Stimulated activated CD4-positive, alpha-beta T cell treated with anti-CD3 and anti-CD28 coated beads, TNF-alpha, amount 100 ng/mL, for 24 hours (primary cell): ENCODE measurements at regions not wholly inside any gene's neighbourhood (a gene's known extent, or its start where the extent isn't known, plus 50 kb on each side); places are given as distances from the start of the nearest gene placed in this dataset.

Source experiments
- DNase-seq, 3 experiments: peaks; one replicate each; pipeline ENCODE4 v3.0.0-alpha.2; 2020; ENCODE audit warnings: low read depth in 3 of 3

DNA sequence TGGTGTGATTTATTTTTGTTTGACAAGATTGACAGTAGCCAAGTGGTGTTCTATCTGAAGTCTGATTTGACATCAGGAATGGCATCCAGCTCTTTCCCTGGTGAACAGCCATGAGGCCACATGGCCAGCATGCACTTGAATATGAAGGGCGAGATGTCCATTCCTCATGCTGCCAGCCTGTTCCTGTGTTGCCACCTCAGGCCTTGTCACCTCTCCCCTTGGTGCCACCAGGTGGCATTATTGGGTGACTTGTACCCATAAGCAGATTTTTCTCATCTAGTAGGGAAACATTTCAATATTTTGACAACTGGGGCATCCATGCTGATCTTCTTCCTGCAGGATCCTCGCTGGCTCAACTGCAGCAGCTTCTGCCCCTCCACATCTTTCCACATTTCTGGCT, 199.1 kb downstream of the ERMARD start:
- no peak for DNase-seq

DNA sequence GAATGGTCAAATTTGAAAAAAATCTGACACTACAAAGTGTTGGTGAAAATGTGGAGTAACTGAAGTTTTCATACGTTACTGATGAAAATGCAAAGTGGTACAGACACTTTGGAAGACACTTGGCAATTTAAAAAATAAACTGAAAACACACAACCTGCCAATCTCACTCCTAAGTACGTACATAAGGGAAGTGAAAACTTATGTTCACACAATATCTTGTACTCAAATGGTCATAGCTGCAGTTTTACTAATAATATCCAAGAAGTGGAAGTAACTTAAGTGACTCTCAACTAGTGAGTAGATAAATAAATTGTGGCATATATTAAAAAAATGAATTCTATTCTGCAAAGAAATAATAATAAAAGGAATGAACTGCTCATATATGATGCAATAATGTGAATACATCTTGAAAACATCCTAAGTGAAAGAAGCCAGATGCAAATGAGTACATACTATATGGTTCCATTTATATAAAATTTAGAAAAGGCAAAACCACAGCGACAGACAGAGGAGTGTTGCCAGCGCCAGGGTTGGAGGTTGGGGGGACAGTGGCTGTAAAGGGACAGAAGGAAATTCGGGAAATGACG, 198.2 kb downstream of the ERMARD start:
- DNase-seq: no peak

DNA sequence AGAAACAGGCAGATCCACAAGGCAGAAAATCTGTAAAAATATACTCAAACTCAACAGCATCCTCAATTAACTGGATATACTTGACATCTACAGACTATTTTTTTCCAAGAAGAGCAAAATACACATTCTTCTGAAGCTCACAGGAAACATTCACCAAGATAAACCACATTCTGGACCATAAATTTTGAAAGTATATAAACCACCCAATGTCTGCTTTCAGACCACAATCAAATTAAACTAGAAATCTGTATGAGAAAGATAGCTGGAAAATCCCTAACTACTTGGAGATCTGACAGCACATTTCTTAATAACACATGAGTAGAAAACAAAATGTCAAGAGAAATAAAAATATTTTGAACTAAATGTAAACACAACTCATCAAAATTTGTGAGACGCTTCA, 195.5 kb downstream of the ERMARD start:
- no peak for DNase-seq

DNA sequence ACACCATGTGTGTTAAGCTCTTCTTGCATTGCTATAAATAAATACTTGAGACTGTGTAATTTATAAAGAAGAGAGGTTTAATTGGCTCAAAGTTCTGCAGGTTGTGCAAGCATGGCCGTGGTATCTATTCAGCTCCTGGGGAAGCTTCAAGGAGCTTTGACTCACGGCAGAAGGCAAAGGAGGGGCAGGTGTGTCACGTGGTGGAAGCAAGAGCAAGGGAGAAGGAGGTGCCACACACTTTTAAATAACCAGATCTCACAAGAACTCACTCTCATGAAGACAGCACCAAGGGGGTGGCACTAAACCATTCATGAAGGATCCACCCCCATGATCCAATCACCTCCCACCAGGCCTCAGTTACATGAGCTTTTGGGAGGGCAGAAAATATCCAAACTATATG, 193.7 kb downstream of the ERMARD start:
- DNase-seq: no peak

DNA sequence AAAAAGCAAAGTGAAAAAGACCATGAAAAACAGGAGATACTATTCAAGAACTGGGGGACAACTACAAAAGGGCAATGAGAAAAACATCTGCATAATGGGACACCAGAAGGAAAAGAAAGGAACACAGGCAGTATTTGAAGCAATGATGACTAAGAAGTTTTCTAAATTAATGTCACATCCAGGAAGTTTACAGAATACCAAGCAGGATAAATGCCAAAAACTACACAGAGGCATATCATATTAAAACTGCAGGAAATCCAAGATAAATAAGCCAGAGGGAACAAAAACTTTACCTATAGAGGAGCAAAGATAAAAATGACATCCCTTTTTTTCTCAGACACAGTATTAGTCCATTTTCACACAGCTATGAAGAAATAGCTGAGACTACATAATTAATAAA, 193.0 kb downstream of the ERMARD start:
- DNase-seq: no peak

DNA sequence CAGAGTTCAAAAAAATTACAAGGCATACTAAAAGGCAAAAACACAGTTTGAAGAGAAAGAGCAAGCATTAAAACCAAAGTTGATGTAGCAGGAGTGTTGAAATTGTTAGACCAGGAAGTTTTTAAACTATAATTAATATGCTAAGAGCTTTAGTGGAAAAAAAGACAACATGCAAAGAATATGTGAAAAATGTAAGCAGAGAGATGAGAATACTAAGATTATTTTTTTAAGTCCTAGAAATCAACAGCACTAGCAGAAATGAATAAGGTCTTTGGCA, 192.6 kb downstream of the ERMARD start:
- no peak for DNase-seq

DNA sequence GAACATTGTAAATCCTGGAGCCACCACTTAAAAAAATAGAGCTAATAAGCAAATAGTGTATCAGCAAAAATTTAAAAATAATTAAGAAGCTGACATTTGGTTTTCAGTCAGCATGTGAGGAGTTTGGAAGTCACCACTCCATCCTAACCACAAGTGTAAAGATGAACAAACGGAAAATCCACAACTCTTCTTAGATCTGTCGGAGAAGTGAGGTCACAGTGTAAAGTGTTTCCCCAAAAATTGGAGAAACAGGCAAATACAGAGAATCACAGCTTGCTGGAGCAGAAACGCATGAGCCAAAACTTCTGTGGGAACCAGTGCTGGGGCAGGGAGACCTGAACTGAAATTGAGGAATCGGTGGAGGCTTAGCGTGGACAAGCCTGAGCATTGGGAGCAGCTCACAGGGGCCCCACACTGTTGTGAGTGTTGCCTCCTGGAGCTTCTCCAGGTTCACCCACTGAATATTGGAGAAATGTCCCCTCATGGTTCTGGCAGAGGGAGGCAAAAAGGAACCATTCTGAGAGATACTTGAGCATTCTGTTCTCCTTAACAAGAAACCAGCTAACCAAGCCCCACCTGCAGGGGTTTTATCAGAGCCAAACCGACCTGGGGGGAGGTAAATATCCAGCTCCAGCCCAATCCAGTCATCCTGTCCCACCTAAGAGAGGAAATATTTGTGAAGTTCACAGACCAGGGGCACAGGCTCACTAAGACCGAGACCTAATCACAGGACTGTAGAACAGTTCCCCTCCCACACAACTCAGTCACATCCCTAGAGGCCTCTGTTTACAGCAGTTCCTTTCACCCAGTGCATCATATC, 192.0 kb downstream of the ERMARD start:
- DNase-seq: no peak

DNA sequence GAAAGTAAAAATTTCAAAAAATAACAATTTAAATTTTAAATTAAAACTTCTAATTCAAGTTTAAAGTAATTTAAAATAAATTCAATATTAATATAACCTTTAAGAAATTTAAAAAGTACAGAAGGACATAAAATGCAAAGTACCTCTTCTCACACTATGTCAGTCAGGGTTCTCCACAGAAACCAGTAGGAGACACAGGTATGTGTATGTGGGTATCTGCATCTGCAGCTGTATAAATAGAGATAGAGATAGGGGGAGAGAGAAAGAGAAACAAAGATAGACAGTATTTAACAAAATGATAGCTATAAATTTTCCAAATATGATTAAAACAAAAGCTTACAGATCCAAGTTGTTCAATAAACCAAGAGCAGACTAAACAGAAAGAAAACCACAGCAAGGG, 190.8 kb downstream of the ERMARD start:
- DNase-seq: no peak

DNA sequence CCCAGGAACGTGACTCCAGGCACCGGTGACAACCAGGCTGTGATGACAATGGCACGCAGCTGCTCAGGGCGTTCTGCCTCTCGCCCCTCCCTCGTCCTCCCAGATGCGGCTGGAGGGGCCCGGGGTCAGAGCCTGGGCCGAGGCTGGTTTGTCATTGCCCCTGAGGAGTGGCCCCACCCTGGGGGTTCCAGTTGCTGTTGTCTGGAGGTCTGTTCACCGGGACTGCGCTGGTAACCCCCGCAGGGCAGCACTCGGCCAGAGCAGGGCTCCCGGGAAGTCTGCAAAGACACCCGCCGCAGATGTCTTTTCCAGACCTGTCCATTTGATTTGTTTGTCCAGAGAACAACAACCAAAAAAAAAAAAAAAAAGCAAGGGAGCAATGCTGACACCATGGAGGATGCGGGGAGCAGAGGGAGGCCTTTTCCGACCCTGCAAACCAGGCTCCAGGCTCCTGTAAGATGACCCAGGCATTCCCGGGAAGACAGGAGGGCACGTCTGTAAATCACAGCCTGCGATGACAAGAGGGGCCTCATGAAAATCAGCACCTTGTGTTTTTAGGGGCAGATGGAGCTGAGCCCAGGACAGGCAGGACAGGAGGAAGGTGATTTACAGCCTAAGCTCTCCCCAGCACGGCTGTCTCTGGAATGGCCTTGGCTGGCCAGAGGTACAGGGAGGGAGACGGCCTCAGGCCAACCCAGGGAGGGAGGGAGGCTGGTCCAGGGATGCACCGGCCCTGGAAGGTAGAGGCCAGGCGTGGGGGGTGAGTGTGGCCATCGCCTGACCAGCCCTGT, 189.3 kb downstream of the ERMARD start:
- DNase-seq: no peak

DNA sequence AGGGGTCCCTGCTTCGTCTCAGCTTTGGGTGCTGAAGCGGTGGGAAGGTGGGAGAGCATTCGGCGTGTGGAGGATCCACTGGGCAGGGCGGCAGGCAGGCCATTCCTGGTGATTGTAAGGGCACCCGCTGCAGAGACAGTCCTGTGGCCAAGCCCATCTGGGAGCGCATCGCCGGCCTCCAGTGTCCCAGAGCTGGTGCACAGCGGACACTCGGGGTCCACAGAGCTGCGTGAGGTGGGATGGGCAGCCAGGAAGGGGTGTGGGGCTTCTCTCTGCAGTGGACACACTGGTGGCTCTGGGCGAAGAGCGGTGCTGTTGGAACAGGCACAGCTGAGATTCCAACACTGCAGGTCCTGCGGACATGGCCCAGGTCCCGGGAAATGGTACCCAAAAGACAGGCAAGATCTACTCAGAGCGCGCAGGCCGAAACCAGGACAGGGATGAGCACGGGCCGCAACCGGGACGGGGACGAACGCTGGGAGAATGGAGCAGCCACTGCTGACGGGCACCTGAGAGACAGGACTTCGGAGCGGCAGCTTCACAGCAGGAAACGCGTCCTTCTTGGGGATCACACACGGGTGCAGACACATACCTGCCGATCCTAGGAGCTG, 188.2 kb downstream of the ERMARD start:
- no peak for DNase-seq

DNA sequence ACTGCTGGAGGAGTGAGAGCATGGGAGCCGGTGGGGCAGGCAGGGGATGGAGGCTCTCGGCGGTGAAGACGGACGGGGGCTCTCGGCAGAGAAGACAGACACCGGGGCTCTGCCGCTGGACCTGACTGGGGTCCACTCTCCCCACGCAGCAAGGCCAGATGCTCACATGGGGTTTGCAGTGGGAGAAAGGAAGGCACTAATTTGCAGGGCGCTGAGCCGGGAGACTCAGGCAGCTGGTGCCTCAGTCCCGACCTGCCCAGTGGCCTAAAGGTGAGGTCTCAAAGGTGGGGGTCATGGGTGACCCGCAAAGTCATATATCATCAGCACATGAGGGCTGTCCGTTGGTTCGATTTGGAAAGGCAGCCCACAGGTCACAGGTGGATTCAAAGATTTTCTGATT, 187.3 kb downstream of the ERMARD start:
- no peak for DNase-seq

DNA sequence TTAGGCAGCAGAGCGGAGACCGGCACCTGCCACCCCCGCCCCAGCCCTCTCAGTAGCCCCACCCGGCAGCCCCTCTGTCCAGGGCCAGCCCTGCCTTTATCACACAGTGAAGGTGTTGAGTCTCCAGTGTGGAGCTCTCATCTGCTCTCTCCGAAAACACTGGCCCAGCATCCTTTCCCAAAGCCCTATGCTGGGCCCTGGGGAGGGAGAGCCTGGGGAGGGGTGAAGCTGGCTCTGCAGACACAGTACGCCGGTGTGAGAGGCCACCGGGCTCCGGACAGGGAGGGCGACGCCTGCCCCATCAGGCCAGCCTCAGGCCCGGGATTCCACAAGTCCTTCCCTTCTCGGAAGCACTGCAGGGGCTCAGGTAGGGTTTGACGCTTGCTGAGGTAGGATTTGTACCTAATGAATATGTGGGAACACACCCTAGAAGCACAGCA, 186.9 kb downstream of the ERMARD start:
- DNase-seq: no peak

DNA sequence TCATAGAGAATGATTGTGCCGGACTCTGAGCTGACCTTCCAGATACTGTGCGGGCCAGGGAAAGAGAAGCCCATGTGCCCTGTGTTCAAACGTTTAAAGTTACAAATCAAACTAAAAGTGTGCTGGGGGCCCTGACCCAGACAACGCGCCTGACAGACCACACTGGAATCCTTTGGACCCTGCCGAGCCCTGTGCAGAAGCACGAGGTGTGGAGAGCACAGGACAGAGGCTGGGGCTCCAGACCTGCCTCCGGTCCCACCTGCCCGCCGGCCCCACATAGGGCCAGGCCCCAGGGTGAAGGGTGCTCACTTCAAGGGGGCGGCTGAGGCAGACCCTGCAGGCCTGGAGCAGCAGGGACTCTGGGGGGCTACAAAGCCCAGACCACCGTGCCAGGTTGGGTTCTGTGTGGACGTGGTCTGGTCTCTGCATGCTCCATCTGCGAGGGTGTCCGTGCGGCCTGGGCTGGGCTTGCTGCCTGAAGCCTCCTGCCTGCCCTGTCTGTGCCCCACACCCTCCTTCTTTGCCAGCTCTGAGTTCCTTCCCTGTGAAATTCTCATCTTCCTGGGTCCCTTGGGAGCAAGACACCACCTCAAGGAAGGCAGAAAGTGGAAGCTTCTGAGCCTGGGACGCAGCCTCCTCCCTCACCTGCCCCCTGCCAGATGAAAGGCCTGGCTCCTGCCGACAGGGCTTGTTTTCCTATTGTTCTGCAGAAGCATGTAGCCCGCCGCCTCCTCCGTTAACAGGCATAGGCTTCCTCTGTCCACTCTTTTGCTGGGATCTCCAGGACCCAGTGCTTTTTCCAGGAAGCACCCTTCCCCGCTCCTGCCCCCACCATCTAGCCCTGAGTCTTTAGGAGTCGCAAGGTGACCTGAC, 186.2 kb downstream of the ERMARD start:
- no peak for DNase-seq

DNA sequence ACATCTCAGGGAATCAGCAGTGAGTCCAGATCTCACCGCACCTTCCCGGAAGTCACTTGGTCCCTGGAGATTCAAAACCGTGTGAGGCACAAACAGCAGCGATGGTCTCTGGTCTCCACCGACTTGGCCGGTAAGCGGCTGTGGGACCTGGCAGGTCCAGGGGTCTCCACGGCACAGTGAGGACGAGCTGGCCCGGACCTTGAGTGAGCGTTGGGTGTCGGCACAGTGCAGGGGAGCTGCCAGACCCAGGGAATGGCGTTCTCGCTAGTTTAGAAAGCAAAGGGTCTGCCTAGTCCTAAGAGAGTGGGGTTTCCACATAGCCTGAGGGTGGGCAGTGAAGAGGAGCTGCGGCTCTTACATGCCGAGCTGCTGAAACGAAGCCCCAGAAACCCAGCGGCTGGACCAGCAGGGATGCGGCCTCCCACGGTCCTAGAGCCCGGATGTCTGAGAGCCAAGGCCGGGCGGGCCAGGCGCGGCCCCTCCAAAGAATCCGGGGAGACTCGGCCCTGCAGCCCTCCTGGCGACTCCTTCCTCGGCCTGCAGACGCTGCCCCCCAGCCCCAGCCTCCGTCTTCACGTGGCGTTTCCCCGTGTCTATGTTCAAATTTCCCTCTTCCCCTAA, 185.0 kb downstream of the ERMARD start:
- DNase-seq: no peak

DNA sequence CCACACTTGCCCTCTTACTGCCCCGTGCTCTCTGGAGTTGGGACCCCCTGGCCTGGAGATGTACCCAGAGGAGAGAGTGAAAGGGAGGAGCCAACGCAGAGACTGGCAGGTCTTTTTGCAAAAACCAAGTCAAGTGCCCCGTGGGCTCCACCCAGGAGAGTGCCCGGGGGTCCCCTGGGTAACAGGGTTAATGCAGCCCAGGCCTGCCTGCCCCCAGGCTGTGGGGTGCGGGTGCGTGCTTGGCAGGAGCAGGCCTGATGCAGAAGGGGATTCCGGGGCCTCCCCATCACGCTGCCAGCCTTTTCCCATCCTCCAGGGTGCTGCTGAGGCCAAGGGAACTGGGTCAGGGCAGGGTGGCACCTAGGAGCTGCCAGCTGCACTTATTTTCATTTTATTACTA, 184.4 kb downstream of the ERMARD start:
- DNase-seq: no peak

DNA sequence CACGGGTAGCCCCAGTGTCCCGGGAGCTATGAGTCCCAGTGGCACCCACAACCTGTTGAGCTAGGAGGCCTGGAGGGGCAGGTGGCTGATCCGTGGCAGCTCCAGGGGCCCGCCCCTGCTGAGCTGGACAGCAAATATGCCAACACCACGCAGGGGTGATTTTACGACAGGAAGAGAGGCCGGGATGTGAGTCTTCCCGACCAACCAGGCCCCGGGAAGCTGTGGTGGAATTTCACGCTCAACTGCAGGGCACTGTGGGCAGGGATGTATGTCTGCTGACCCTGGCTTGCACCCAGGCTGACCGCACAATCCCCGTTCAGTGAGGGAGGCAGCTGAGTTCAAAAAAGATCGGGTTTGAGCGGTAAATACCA, 183.9 kb downstream of the ERMARD start:
- DNase-seq: no peak

DNA sequence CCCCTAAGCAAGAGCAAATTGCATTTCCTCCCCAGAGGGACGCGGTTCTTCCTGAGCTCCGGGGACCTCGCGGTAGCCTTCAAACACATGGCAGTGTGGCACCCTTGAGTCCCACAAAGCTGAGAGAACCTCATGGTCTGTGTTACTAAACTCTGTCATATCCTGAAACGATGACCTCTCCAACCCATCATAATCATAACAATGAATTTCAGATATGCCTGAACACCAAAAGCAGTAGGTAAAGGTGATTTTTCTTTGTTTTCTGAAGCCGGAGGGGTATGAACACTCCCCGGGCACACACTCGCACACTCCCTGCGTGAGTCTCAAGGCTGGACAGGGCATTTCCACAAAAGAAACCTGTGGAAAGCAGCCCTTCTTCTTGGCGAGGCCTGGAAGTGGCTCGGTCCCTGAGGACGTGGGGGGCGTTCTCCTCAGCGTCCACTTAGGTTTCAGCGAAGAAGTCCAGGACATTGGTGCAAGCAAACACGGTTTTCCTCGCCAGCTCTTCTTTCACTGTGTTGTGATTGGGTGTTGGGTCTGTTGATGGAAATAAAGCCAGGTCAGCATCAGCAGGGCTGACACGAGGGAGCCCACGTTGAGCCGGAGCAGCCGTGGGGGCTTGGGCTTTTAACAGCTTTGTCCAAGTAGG, 183.4 kb downstream of the ERMARD start:
- no peak for DNase-seq

DNA sequence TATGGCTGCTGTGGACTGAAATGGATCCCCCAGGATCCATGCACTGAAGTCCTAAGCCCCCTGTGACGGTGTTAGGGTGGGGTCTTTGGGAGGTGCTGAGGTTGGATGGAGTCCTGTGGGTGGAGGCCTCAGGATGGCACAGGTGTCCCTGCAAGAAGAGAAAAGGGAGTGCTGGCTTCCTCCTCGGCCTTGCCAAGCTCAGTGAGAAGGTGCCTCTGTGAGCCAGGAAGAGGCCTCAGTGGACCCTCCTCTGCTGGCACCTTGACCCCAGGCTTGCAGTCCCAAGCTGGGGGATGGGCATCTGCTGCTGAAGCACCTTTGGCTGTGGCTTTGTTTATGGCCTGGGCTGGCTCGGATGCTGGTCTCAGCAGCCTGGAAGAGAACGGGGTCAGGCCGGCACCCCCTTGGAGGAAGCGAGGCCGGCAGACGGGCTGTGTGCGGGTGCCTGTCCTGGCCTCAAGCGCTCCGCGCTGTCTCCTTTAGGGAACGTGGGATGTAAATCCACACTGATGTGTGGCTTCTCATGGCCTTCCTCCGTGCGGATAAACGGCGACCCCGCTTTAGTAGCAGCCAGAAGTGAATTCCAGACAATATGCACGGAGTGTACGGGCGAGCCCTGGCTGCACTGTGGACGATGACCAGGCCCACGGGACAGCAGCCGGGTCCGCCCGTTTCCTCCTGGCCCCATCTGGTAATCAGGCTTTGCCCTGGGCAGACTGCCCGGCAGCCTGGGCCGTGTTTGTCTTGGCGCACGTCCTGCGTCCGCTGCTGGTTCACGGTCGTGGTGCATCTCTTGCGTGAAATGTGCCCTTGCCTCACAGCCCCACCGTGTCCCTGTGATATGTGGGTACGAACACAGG, 182.6 kb downstream of the ERMARD start:
- no peak for DNase-seq

DNA sequence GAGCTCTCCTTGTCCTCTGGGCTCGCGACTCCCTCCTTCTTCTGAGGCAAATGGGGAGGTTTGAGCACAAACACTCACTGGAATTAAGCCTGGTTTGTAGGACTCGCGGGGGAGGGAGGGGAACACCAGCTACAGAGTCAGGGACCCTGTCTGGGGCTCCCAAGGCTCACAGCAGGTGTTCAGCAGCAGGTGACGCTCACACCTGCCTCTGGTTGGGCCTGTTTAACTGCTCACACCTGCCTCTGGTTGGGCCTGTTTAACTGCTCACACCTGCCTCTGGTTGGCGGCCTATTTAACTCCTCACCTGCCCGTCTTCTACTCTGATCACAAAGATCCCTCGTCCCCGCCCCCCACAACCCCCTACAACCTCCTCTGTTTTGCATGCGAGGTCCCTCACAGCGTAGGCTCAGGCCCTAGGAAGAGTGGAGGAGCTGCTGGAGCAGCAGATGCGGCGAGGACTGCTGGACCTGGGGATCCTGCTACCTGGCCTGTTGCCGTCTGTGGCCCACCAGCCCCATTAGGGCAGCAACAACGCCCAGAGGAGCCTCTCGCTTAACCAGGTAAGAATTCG, 181.9 kb downstream of the ERMARD start:
- no peak for DNase-seq
